DMS79 treated with DMSO at 0.1 percent for 48 hours (cell line): ENCODE measurements at regions not wholly inside any gene's neighbourhood (a gene's known extent, or its start where the extent isn't known, plus 50 kb on each side); places are given as distances from the start of the nearest gene placed in this dataset.
"Not testable (repeated sequence)": the region's sequence is repeated elsewhere in the genome, so short reads cannot be mapped to it uniquely, and the experiment has no call there.

Source experiments
- DNase-seq: peaks from one replicate; lab custom pipeline; 2025; lab: John Stamatoyannopoulos, UW

DNA sequence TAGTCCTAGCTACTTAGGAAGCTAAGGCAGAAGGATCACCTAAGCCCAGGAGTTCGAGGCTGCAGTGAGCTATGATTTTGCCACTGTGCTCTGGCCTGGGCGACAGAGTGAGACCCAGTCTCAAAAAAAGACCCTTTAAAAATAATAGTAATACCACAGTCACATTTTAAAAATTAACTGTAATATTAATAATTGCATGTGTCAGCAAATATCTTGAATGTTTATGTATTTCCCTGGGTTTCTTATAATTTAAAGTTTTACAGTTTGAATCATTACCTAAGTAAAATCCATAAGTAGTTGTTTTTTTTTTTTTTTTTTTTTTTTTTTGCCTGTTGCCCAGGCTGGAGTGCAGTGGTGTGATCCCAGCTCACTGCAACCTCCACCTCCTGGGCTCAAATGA is 69.2 kb downstream of the LYZL2 start:
- no peak for DNase-seq

DNA sequence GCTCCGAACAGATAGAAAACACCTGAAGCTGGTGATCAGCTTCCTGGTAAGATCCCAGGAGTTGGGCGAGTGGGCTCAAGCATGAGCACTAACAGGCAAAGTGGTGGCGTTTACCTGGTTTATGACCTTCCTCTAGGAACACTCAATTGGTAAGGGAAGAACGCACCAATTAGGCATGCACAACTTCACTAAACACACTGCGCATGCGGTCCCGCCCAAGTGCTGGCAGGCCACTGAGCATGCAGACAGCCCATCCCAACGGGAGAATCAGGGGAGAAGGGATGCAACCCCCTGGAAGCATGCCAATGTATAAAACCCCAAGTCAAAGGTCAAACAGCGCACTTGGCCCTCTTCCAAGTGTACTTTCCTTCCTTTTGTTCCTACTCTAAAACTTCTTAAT is 70.4 kb downstream of the LYZL2 start:
- DNase-seq, result no peak

DNA sequence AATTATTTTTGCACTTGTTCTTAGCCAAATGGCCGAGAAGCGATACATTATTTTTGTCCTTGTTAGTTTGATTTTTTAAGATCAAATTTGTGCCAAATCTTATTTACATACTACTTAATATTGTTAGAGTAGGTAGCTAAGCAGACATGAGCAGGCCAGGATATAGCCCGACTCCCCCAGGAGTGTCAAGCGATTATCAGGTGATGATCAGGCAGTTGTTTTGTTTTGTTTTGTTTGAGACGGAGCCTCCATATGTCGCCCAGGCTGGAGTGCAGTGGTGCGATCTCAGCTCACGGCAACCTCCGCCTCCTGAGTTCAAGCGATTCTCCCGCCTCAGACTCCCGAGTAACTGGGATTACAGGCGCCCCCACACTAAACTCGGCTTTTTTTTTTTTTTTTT is 71.1 kb downstream of the LYZL2 start:
- DNase-seq, result no peak

DNA sequence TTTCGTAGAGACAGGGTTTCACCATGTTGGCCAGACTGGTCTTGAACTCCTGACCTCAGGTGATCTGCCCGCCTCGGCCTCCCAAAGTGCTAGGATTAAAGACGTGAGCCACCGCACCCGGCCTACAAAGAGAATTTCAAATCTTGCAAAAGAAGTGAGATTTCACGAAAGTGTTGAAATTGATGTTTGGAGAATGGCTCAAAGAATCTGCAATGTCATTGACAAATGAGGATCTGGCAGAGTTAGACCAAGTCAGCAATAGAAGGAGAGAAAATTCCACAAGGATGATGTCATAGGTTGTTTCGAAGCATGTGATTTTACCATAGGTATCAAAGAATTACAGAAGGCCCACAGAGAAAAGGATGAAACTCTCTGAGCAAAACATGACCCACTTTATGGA is 71.7 kb downstream of the LYZL2 start:
- DNase-seq, result no peak

- no peak for DNase-seq
These were observed 73.4 kb downstream of the LYZL2 start for GRCh38 chr10:30556189-30556588.

GRCh38 chr10:30555465-30555864 is 74.1 kb downstream of the LYZL2 start:
- no peak for DNase-seq

DNA sequence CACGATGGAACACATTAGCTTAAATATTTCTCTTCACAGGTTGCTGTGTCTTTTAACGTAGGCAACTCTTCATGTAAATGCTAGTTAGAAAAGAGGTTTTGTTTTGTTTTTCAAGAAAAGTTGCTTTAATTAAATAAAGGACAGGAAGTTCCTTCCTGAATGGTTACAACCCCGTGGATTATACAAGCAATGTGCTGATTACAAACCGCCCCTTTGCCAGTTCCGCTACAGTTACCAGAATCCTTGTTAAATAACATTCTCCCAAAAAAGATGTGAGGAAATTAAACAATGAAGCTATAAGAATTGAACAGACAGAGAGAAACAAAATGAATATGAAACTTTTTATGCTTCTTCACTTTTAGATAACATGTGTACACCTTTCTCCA is 75.1 kb downstream of the LYZL2 start:
- DNase-seq, result no peak

GRCh38 chr10:30553626-30554439 is 75.7 kb downstream of the LYZL2 start:
- DNase-seq, result no peak

GRCh38 chr10:30553018-30553625 is 76.4 kb downstream of the LYZL2 start:
- DNase-seq, result no peak

- DNase-seq, result no peak
These were observed 78.4 kb downstream of the LYZL2 start for GRCh38 chr10:30550967-30551815.

GRCh38 chr10:30549134-30549687 is 80.3 kb downstream of the LYZL2 start:
- not testable (repeated sequence) for DNase-seq

- no peak for DNase-seq
These were observed 83.0 kb downstream of the LYZL2 start for GRCh38 chr10:30546511-30546910.

DNA sequence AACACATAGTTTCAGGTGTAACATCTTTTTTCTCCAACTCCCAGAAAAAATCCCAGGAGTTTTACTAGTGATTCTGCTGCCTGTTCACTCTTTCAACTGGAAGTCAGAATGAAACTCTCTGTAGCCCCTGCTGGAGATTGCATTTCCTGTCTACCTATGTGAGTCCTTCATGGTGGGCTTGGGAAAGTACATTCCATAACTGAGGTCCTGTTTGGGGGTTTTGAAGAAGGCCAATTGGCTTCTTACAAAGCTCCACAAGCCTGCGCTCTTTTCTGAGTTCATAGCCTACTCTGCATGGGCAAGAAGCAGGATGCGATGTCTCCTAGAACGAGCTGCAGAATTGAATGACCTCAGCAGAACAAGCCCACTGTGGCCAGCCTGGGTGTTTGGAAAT is 86.7 kb downstream of the LYZL2 start:
- no peak for DNase-seq

GRCh38 chr10:30542001-30542894 is 87.3 kb downstream of the LYZL2 start:
- DNase-seq, result no peak

DNA sequence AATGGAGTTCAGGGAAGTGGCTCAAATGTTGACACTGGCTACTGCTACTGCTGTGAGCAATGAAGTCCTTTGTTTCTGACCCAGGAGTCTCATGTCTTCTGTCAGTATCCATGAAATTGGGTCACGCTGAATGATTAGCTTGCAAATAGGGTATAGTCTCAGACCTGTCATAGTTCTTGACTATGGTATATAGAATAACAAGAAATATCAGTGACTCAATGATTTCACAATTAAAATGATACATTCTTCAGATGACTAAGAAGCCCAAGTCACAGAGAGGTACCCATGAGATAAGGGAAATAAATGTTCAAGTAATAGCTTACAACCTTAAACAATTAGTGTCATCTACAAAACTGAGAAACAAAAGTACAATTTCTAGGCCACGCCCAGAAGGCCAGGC is 89.3 kb downstream of the LYZL2 start:
- no peak for DNase-seq

DNA sequence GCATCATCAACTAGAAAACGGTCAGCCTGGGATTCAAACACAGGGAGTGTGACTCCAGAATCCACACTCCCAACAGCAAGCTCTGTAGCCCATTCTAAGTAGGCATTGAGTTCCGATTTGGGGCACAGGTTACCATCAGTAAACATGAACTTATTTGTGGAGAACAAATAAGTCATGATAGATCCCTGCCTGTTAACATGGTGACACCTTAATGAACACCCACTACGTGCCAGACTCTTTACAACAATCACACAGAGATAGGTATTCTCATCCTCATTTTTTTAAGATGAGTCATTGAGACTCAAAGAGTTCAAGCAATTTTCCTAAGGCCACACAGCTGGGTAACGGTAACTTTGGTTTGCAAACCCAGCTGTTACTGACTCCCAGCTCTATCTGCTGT is 91.5 kb downstream of the LYZL2 start:
- no peak for DNase-seq

- DNase-seq, result no peak
These were observed 92.0 kb downstream of the LYZL2 start for GRCh38 chr10:30537586-30537985.

DNA sequence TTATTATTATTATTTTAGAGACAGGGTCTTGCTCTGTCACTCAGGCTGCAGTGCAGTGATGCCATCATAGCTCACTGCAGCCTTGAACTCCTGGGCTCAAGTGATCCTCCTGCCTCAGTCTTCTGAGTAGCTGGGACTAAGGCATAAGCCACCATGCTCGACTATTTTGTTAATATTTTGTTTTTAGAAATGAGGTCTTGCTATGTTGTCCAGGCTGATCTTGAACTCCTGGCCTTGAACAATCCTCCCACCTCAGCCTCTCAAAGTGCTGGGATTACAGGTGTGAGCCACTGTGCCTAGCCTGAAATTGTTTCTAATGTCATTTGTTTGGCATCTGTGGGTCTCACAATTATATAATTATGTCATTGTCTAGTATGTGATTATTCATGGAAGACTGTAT is 92.4 kb downstream of the LYZL2 start:
- DNase-seq, result not testable (repeated sequence)

DNA sequence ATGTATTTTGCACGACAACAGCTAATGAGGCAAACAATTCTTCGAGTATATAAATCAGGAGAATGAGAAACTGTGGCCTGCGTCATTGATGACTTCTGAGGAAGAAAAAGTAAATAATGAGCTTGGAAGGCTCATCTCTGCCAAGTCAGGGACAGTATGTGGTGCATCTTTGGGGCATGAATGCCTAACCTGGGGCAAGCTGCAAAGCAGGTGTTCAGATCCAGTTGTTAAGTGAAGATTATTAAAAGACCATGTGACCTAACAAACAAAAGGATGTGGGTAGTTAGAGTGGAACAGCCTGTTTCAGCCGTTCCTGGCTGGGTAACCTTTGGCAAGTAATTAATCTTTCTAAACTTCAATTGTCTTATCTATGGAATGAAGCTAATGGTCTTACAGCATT is 93.0 kb downstream of the LYZL2 start:
- DNase-seq, result no peak

DNA sequence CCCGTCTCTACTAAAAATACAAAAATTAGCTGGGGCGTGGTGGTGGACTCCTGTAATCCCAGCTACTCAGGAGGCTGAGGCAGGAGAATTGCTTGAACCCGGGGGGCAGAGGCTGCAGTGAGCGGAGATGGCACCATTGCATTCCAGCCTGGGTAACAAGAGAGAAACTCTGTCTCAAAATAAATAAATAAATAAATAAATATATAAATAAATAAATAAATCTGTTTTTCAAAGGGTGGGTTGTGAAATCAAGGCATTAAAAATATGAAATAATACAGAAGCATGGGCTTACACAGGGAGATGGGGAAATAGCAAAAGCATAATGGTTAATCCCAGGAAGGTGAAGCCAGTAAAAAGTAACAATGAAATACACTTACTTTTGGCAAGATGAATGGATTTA is 93.9 kb downstream of the LYZL2 start:
- no peak for DNase-seq

DNA sequence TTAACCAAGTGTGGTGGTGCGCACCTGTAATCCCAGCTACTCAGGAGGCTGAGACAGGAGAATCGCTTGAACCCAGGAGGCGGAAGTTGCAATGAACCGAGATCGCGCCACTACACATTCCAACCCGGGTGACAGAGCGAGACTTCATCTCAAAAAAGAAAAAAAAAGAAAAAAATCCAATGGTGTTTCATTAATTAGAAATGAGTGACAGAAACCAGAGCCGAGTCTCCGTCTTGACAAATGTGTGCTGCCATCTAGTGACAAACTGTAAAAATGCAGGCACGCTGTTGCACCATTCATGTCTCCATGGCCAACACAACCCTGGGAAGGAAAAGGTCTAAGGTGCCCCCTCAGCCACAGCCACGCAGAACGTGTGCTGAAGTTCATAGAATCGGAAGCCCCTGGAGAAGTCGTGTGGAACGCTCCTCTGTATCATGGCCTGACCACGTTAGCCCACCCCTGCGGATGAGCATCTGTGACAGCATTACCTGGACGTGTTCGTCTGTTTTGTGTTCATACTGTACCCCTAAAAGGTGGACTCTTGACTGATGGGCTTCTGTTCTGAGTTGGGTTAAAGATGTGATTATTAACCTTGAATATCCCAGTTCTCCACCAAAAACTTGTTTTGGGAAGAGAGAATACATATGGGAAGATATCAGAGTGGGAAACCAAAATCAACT is 94.9 kb downstream of the LYZL2 start:
- DNase-seq, result peak; percentile 14
